DND-41 (cell line): ENCODE measurements at regions not wholly inside any gene's neighbourhood (a gene's known extent, or its start where the extent isn't known, plus 50 kb on each side); places are given as distances from the start of the nearest gene placed in this dataset.

ENCODE experiments used
- ATAC-seq: fragments of 200-7000 bp; cut with Tn5 transposase; 3 replicates; pipeline ENCODE4 v1.9.1; 2021; ENCODE audit warnings: low read depth; ENCODE audit not compliant: insufficient read depth
- DNase-seq: peaks from one replicate; pipeline ENCODE4 v3.0.0-alpha.2; 2020
- H2AFZ ChIP-seq: 2 replicates; pipeline ENCODE4 v1.6.0; 2012; ENCODE audit warnings: low read depth, low read length
- H3K27ac ChIP-seq: 2 replicates; pipeline ENCODE4 v1.5.1; 2012; ENCODE audit warnings: low read length, inconsistent platforms
- H3K27me3 ChIP-seq: fragments of 200-600 bp; sonication (generic); 2 replicates; pipeline ENCODE4 v1.6.0; 2012; ENCODE audit warnings: low read length, mild to moderate bottlenecking, inconsistent platforms; ENCODE audit not compliant: insufficient read depth, poor library complexity
- H3K36me3 ChIP-seq: 2 replicates; pipeline ENCODE4 v1.5.1; 2012; ENCODE audit warnings: low read length, inconsistent platforms; ENCODE audit not compliant: insufficient read depth
- H3K4me1 ChIP-seq: 2 replicates; pipeline ENCODE4 v1.5.1; 2012; ENCODE audit warnings: mild to moderate bottlenecking, low read length; ENCODE audit not compliant: insufficient read depth
- H3K4me2 ChIP-seq: 2 replicates; pipeline ENCODE4 v1.6.0; 2012; ENCODE audit warnings: mild to moderate bottlenecking, moderate library complexity, low read length, inconsistent platforms; ENCODE audit not compliant: insufficient read depth
- H3K4me3 ChIP-seq, 2 experiments: fragments of 200-600 bp in 1 of 2; shearing (Covaris generic) in 1 of 2; 2 replicates each; pipeline ENCODE4 v1.5.1; 2012 to 2016; ENCODE audit warnings: inconsistent platforms in 2 of 2, low read length in 2 of 2, mild to moderate bottlenecking in 2 of 2, low read depth in 1 of 2, moderate library complexity in 1 of 2
- H3K79me2 ChIP-seq: 2 replicates; pipeline ENCODE4 v1.6.0; 2012; ENCODE audit warnings: low read length, inconsistent platforms; ENCODE audit not compliant: insufficient read depth
- H3K9ac ChIP-seq: 2 replicates; pipeline ENCODE4 v1.6.0; 2012; ENCODE audit warnings: low read depth, mild to moderate bottlenecking, inconsistent platforms, low read length, moderate library complexity
- H3K9me3 ChIP-seq: 2 replicates; pipeline ENCODE4 v1.5.1; 2012; ENCODE audit warnings: low read length, moderate library complexity, mild to moderate bottlenecking, inconsistent platforms; ENCODE audit not compliant: insufficient read depth, severe bottlenecking
- H4K20me1 ChIP-seq: 2 replicates; pipeline ENCODE4 v1.6.0; 2012; ENCODE audit warnings: low read length; ENCODE audit not compliant: insufficient read depth
- EZH2 ChIP-seq: IDR thresholded peaks from 3 replicates; pipeline ENCODE4 v1.6.1; 2012; ENCODE audit warnings: borderline replicate concordance, low read depth, mild to moderate bottlenecking, moderate library complexity, low read length, inconsistent platforms; ENCODE audit not compliant: severe bottlenecking
- TF ChIP-seq, protein P1 (sequence below): IDR thresholded peaks from 2 replicates; pipeline ENCODE4 v1.5.1; 2012; ENCODE audit warnings: borderline replicate concordance, low read length, moderate library complexity, mild to moderate bottlenecking; ENCODE audit not compliant: poor library complexity, severe bottlenecking; ENCODE audit errors: extremely low read depth

DNA sequence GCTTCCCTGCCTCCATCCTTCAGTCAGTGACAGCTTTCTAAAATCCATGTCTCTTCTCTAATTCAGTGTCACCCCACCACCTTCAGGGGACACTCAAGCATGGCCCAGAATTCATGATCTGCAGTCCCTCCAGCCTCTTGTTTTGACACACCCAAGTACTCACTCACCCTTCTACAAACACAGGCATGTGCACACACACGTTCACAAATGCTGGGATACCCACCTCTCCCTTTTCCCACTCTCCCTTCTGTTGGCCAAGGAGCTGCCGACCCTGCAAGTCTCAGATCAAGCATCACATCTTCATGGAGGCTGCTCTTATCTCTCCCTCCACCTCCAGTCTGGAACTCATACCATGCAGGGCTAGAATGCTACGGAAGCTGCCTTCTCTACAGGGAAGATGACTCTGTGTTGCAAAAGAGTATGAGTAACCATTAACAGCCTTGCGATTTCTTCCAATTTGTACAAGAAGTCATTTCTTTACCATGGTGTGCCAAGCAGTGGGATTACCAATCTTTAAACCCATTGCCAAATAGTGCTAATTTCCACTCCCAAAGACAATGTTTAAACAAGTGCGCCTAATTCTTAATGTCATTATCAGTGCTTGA, 196.1 kb downstream of the BCL11B start:
- DNase-seq = no peak
- H3K9me3 ChIP-seq = no peaks in the 10 kb centered on the region
- no peak overlapping the region for H2AFZ ChIP-seq
- ATAC-seq = no peak
- H3K9ac ChIP-seq = no peak overlapping the region
- no peak overlapping the region for H3K4me3 ChIP-seq
- H3K36me3 ChIP-seq = no peaks in the 10 kb centered on the region
- H3K4me2 ChIP-seq = no peak overlapping the region
- no peaks in the 10 kb centered on the region for H4K20me1 ChIP-seq
- no peaks in the 10 kb centered on the region for H3K79me2 ChIP-seq
- no peaks in the 10 kb centered on the region for H3K27me3 ChIP-seq
- H3K27ac ChIP-seq = no peak overlapping the region
- TF ChIP-seq, protein P1, sequence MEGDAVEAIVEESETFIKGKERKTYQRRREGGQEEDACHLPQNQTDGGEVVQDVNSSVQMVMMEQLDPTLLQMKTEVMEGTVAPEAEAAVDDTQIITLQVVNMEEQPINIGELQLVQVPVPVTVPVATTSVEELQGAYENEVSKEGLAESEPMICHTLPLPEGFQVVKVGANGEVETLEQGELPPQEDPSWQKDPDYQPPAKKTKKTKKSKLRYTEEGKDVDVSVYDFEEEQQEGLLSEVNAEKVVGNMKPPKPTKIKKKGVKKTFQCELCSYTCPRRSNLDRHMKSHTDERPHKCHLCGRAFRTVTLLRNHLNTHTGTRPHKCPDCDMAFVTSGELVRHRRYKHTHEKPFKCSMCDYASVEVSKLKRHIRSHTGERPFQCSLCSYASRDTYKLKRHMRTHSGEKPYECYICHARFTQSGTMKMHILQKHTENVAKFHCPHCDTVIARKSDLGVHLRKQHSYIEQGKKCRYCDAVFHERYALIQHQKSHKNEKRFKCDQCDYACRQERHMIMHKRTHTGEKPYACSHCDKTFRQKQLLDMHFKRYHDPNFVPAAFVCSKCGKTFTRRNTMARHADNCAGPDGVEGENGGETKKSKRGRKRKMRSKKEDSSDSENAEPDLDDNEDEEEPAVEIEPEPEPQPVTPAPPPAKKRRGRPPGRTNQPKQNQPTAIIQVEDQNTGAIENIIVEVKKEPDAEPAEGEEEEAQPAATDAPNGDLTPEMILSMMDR = no peak
- no peak for TF ChIP-seq EZH2
- H3K4me1 ChIP-seq = no peaks in the 10 kb centered on the region

DNA sequence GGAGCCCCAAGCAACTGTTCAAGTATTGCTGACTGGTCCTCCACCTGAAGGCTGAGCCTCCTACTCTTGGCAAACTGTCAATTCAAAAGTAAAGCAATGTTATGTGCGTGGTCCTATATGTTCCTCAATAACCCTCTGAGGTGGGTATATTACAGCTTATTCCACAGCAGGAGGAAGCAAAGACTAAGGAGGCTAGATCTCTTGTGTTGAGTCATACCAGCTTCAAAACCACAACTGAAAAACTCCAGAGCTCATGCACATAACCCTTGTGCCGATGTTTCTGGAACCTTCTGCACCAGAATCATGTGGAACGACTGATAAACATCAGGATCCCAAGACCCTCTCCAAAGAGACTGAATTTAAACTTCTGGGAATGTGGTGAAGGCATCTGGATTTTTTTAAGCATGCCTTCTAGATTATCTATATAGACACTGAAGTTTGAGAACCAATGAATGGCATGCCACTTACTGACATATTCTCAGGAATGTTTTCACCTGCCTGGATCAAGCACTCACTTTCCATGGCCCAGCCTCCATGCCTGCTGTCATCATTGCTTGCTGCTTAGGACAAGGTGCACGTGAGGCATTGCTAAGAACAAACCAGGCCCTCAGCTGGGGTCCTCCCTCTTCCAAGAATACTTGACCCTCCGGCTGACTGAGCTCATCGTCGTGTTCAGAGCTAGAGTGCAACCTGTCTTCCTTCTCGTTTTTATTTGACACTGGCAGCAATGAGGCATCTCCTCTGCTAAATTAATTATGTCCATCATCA, 194.7 kb downstream of the BCL11B start:
- H3K27ac ChIP-seq = no peak overlapping the region
- ATAC-seq = peak; percentile 59; the same call in 2 of the 3 replicates
- H4K20me1 ChIP-seq = no peaks in the 10 kb centered on the region

DNA sequence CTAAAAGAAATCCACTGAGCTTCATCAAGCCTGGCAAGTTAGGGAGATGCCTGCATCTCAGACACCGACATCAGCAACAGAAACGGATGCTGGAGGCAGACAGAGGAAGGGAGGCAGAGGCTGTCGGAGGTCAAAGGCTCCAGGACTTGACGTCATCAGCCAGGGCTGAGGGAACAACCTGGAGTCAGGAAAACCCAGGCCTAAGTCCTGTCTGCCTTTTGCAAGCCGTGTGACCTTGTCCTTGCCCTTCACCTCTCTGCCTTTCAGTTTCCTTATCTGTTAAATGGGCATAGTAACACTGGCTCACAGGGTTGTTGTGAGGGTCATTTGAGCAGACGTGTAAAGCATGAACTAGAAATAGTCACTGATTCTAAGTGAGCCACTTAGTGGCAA, 194.2 kb downstream of the BCL11B start:
- no peaks in the 10 kb centered on the region for H4K20me1 ChIP-seq
- H3K9ac ChIP-seq = no peak overlapping the region
- no peak overlapping the region for H3K27ac ChIP-seq
- no peak for TF ChIP-seq EZH2
- TF ChIP-seq, protein P1 = no peak
- DNase-seq (no peak), ATAC-seq (no peak)
- no peak overlapping the region for H3K4me2 ChIP-seq
- H3K27me3 ChIP-seq = no peaks in the 10 kb centered on the region
- no peaks in the 10 kb centered on the region for H3K4me1 ChIP-seq
- no peaks in the 10 kb centered on the region for H3K9me3 ChIP-seq
- H3K79me2 ChIP-seq = no peaks in the 10 kb centered on the region
- no peaks in the 10 kb centered on the region for H3K36me3 ChIP-seq
- no peak overlapping the region for H3K4me3 ChIP-seq
- no peak overlapping the region for H2AFZ ChIP-seq

More for the DNA sequence above, 194.7 kb downstream of the BCL11B start:
- Histone ChIP-seq H3K4me1 (no peaks in the 10 kb centered on the region), H3K79me2 (no peaks in the 10 kb centered on the region), H3K27me3 (no peaks in the 10 kb centered on the region), H3K9me3 (no peaks in the 10 kb centered on the region), H3K4me2 (no peak overlapping the region), H3K36me3 (no peaks in the 10 kb centered on the region), H3K9ac (no peak overlapping the region), H3K4me3 (no peak overlapping the region), H2AFZ (no peak overlapping the region)
- TF ChIP-seq, protein P1 = no peak
- no peak for TF ChIP-seq EZH2
- no peak for DNase-seq
